Caco-2 (cell line): ENCODE measurements at regions not wholly inside any gene's neighbourhood (a gene's known extent, or its start where the extent isn't known, plus 50 kb on each side); places are given as distances from the start of the nearest gene placed in this dataset.
"Not testable (repeated sequence)": the region's sequence is repeated elsewhere in the genome, so short reads cannot be mapped to it uniquely, and the experiment has no call there.

Experiments used
- BruUV-seq: library from RNA; stranded (reverse); fragments of 400-500 nt; replicated peaks from 2 replicates; lab custom pipeline; 2021; lab: Mats Ljungman, UMichigan
- CTCF ChIA-PET: fragments of 300-600 bp; sonication (Branson Sonifier 250); formaldehyde crosslinking; loops from one replicate; lab custom pipeline; 2022; ENCODE audit warnings: antibody characterized with exemption; lab: Charles Lee
- POLR2A ChIA-PET: fragments of 300-600 bp; sonication (Branson Sonifier 250); formaldehyde crosslinking; loops from one replicate; lab custom pipeline; 2022; ENCODE audit warnings: antibody characterized with exemption; lab: Charles Lee
- DNase-seq, 2 experiments: peaks; one replicate each; pipeline versions ENCODE4 v3.0.0 to v3.0.0-alpha.2; 2020 to 2022
- H3K27me3 ChIP-seq: replicated peaks from 2 replicates; pipeline ENCODE4 v1.6.0; 2011; ENCODE audit warnings: low read length; ENCODE audit not compliant: control insufficient read depth, insufficient read depth
- H3K36me3 ChIP-seq: 2 replicates; pipeline ENCODE4 v1.5.1; 2011; ENCODE audit warnings: low read length; ENCODE audit not compliant: control insufficient read depth, insufficient read depth
- H3K4me1 ChIP-seq: fragments of 250-450 bp; sonication (Bioruptor Pico); 2 replicates; pipeline ENCODE4 v1.5.1; 2020; ENCODE audit warnings: mild to moderate bottlenecking
- H3K4me3 ChIP-seq: 2 replicates; pipeline ENCODE4 v1.5.1; 2011; ENCODE audit warnings: low read depth, mild to moderate bottlenecking, control low read depth, low read length
- H3K9me3 ChIP-seq: fragments of 250-450 bp; sonication (Bioruptor Pico); 2 replicates; pipeline ENCODE4 v1.5.1; 2020; ENCODE audit warnings: mild to moderate bottlenecking, moderate library complexity
- H3K27ac Mint-ChIP-seq: one replicate; pipeline ENCODE4 v1.8.0; 2022; ENCODE audit warnings: mixed read lengths; ENCODE audit not compliant: unreplicated experiment
- H3K27me3 Mint-ChIP-seq: one replicate; pipeline ENCODE4 v1.8.0; 2022; ENCODE audit warnings: mixed read lengths; ENCODE audit not compliant: insufficient read depth, unreplicated experiment
- H3K36me3 Mint-ChIP-seq: one replicate; pipeline ENCODE4 v1.8.0; 2022; ENCODE audit warnings: mild to moderate bottlenecking, mixed read lengths; ENCODE audit not compliant: insufficient read depth, unreplicated experiment
- H3K4me1 Mint-ChIP-seq: one replicate; pipeline ENCODE4 v1.8.0; 2022; ENCODE audit warnings: low read depth, mixed read lengths; ENCODE audit not compliant: unreplicated experiment
- H3K4me3 Mint-ChIP-seq: one replicate; pipeline ENCODE4 v1.8.0; 2022; ENCODE audit warnings: mild to moderate bottlenecking, moderate library complexity, mixed read lengths; ENCODE audit not compliant: unreplicated experiment
- H3K9me3 Mint-ChIP-seq: one replicate; pipeline ENCODE4 v1.8.0; 2022; ENCODE audit warnings: mixed read lengths; ENCODE audit not compliant: unreplicated experiment
- CTCF ChIP-seq, 2 experiments: fragments of 200-600 bp in 1 of 2; IDR thresholded peaks; 1 replicate in 1 of 2; 2 replicates in 1 of 2; pipeline versions ENCODE4 v1.5.1 to v1.8.0; 2011 to 2022; ENCODE audit warnings: antibody characterized with exemption in 1 of 2, control low read depth in 1 of 2, inconsistent platforms in 1 of 2, low read depth in 1 of 2, low read length in 1 of 2, mild to moderate bottlenecking in 1 of 2, moderate library complexity in 1 of 2; ENCODE audit not compliant: insufficient read depth in 1 of 2, severe bottlenecking in 1 of 2, unreplicated experiment in 1 of 2
- intact Hi-C: fragments of 100-400 bp; cut with micrococcal nuclease; formaldehyde crosslinking; loops from one replicate; pipeline ENCODE4 v1.10.0; 2022; ENCODE audit not compliant: unreplicated experiment

DNA sequence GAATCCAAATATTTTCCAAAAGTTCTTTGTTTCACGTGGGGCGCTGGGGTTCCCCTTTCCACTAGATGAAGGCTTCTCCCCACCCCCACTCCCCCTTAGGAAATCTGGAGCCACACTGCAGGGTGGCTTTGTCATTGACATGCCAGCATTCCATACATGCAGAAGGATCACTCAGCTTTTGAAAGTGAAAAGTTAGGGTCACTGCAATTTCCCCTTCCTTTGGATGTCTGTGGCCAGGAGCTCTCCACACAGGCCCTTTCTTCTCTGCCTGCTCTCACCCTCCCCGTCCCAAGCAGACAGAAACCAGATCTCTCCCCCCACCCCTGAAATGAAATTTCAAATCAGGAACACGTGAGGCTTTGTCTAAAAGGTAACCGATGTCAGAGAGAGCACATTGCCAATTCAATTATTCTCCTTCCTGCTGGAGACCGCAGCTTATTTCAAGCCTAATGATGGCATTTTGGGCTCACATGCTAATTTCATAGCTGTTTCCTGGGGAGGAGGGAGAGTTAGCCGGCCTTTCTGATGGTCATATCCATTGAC is 153.9 kb upstream of the RFLNA start:
- DNase-seq = no peak
- no peak overlapping the region for H3K4me3 ChIP-seq
- no peaks in the 10 kb centered on the region for H3K36me3 ChIP-seq
- Mint-ChIP-seq H3K9me3 (peaks cover 33% of the 10 kb centered on the region), H3K36me3 (no peaks in the 10 kb centered on the region), H3K27ac (no peak overlapping the region), H3K4me1 (peaks cover 26% of the 10 kb centered on the region), H3K27me3 (no peaks in the 10 kb centered on the region), H3K4me3 (no peak overlapping the region)
- no peak for TF ChIP-seq CTCF (IDR thresholded peaks at IDR 0.05; ENCODE audit: insufficient read depth in 1 of 2, low read depth in 1 of 2, low read length in 1 of 2, severe bottlenecking in 1 of 2, unreplicated experiment in 1 of 2)
- peaks cover 14% of the 10 kb centered on the region; the same call in 1 of the 2 replicates for H3K9me3 ChIP-seq
- intact Hi-C loops = loop anchor here (5.0 kb wide), 1 partner anchor 91 kb away; no protein-coding TSS in a partner anchor
- POLR2A ChIA-PET = no interaction called here
- H3K27me3 ChIP-seq = no peaks in the 10 kb centered on the region
- peaks cover 21% of the 10 kb centered on the region for H3K4me1 ChIP-seq
- CTCF ChIA-PET = no interaction called here
- no TSS peak for BruUV-seq

GRCh38 chr12:124141611-124142010 is 153.3 kb upstream of the RFLNA start:
- H3K36me3 ChIP-seq, POLR2A ChIA-PET, H3K27ac Mint-ChIP-seq, CTCF ChIA-PET, H3K4me3 Mint-ChIP-seq, BruUV-seq, H3K27me3 ChIP-seq, H3K36me3 Mint-ChIP-seq, H3K4me3 ChIP-seq, DNase-seq, H3K27me3 Mint-ChIP-seq: not testable (repeated sequence)
- H3K4me1 Mint-ChIP-seq = peaks cover 26% of the 10 kb centered on the region
- Histone ChIP-seq H3K4me1 (peaks cover 21% of the 10 kb centered on the region), H3K9me3 (peaks cover 11% of the 10 kb centered on the region; the same call in 1 of the 2 replicates)
- peaks cover 33% of the 10 kb centered on the region for H3K9me3 Mint-ChIP-seq
- intact Hi-C loops = loop anchor here (5.0 kb wide), 1 partner anchor 91 kb away; no protein-coding TSS in a partner anchor

GRCh38 chr12:124142395-124143035 is 152.4 kb upstream of the RFLNA start:
- H3K27me3 Mint-ChIP-seq = no peaks in the 10 kb centered on the region
- no peaks in the 10 kb centered on the region for H3K27me3 ChIP-seq
- ChIA-PET POLR2A (no interaction called here), CTCF (interaction anchor here (0.6 kb wide), 1 partner anchor 131 kb away, joined by 3 read pairs; no protein-coding TSS in a partner anchor)
- no peaks in the 10 kb centered on the region for H3K36me3 ChIP-seq
- no peak overlapping the region for H3K4me3 Mint-ChIP-seq
- no peak for DNase-seq
- H3K4me1 ChIP-seq = peaks cover 21% of the 10 kb centered on the region
- H3K9me3 Mint-ChIP-seq = peaks cover 33% of the 10 kb centered on the region
- H3K27ac Mint-ChIP-seq = no peak overlapping the region
- peaks cover 26% of the 10 kb centered on the region for H3K4me1 Mint-ChIP-seq
- peaks cover 11% of the 10 kb centered on the region; the same call in 1 of the 2 replicates for H3K9me3 ChIP-seq
- BruUV-seq = no TSS peak
- intact Hi-C loops = loop anchor here (5.0 kb wide), 1 partner anchor 90 kb away; no protein-coding TSS in a partner anchor
- H3K4me3 ChIP-seq = no peak overlapping the region
- H3K36me3 Mint-ChIP-seq = no peaks in the 10 kb centered on the region
- TF ChIP-seq CTCF (IDR thresholded peaks at IDR 0.05; ENCODE audit: insufficient read depth in 1 of 2, low read depth in 1 of 2, low read length in 1 of 2, severe bottlenecking in 1 of 2, unreplicated experiment in 1 of 2) = no peak
